Right lobe of liver (tissue), 4 donors: ENCODE measurements at regions not wholly inside any gene's neighbourhood (a gene's known extent, or its start where the extent isn't known, plus 50 kb on each side); places are given as distances from the start of the nearest gene placed in this dataset.

Source experiments
- CTCF ChIP-seq, 4 donors: fragments of 200-600 bp in 3 of 4; fragments of 450-650 bp in 1 of 4; IDR thresholded peaks; one replicate each; pipeline versions ENCODE4 v1.5.1 to v1.8.0; 2016 to 2022; ENCODE audit warnings: antibody characterized with exemption in 4 of 4, mild to moderate bottlenecking in 2 of 4
- POLR2A ChIP-seq: fragments of 450-650 bp; IDR thresholded peaks from one replicate; pipeline ENCODE4 v1.6.1; 2017; ENCODE audit warnings: antibody characterized with exemption, mild to moderate bottlenecking
- donor health status: DM: no; HTN: no; CAD: no.
- donor health status: DM: no; HTN: no; CAD: no.
- donor health status: DM: no; HTN: yes; CAD: no.

GRCh38 chr3:76949033-76949432, 90.9 kb upstream of the ROBO2 start:
- TF ChIP-seq CTCF (IDR thresholded peaks at IDR 0.05) = no peak
- TF ChIP-seq POLR2A = no peak
